ENCODE measurements at regions not wholly inside any gene's neighbourhood (a gene's known extent, or its start where the extent isn't known, plus 50 kb on each side); places are given as distances from the start of the nearest gene placed in this dataset.

DNA sequence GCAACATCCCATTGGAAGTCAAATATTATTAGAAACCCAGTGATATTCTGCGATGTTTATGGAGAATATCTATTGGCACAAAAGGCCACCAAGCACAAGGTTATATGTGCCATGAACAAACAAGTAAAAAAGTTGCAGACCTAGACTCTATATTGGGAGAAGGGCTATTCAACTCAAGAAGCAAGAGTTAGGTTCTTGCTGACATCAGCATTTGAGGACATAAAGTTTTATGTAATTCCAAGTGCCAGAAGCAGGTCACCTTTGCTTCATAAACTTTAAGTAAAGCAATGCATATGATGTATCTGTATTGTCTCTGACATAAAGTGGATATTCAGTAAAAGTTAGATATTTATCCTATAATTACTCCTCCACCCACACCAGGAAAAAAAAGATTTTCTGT, 71.1 kb downstream of the MAGEB10 start:
- Histone ChIP-seq H3K27me3 (ENCODE audit: insufficient read depth, poor library complexity, severe bottlenecking) (no peaks in the 10 kb centered on the region), H3K27ac (replicated peaks) (no peak overlapping the region), H3K4me3 (replicated peaks; ENCODE audit: insufficient read depth, low read length) (no peak overlapping the region)
- DNase-seq (ENCODE audit: low read depth in 1 of 2, low spot score in 1 of 2): no peak
- TF ChIP-seq CTCF (IDR thresholded peaks at IDR 0.05; ENCODE audit: insufficient read depth, low read length) (no peak), SPI1 (IDR thresholded peaks at IDR 0.05; ENCODE audit: borderline replicate concordance, low read depth) (no peak), GABPA (IDR thresholded peaks at IDR 0.05; ENCODE audit: low read depth) (no peak), POLR2AphosphoS5 (IDR thresholded peaks at IDR 0.05; ENCODE audit: low read depth) (no peak)
- TF ChIP-seq, protein P1, sequence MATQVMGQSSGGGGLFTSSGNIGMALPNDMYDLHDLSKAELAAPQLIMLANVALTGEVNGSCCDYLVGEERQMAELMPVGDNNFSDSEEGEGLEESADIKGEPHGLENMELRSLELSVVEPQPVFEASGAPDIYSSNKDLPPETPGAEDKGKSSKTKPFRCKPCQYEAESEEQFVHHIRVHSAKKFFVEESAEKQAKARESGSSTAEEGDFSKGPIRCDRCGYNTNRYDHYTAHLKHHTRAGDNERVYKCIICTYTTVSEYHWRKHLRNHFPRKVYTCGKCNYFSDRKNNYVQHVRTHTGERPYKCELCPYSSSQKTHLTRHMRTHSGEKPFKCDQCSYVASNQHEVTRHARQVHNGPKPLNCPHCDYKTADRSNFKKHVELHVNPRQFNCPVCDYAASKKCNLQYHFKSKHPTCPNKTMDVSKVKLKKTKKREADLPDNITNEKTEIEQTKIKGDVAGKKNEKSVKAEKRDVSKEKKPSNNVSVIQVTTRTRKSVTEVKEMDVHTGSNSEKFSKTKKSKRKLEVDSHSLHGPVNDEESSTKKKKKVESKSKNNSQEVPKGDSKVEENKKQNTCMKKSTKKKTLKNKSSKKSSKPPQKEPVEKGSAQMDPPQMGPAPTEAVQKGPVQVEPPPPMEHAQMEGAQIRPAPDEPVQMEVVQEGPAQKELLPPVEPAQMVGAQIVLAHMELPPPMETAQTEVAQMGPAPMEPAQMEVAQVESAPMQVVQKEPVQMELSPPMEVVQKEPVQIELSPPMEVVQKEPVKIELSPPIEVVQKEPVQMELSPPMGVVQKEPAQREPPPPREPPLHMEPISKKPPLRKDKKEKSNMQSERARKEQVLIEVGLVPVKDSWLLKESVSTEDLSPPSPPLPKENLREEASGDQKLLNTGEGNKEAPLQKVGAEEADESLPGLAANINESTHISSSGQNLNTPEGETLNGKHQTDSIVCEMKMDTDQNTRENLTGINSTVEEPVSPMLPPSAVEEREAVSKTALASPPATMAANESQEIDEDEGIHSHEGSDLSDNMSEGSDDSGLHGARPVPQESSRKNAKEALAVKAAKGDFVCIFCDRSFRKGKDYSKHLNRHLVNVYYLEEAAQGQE (IDR thresholded peaks at IDR 0.05; ENCODE audit: insufficient replicate concordance, low read depth): no peak

Data from HL-60 (cell line).